Suprapubic skin (tissue), 4 donors: ENCODE measurements at regions not wholly inside any gene's neighbourhood (a gene's known extent, or its start where the extent isn't known, plus 50 kb on each side); places are given as distances from the start of the nearest gene placed in this dataset.

ENCODE experiments used
- EP300 ChIP-seq: sonication (generic); formaldehyde crosslinking; IDR thresholded peaks from one replicate; pipeline ENCODE4 v1.6.1; 2017; ENCODE audit warnings: antibody characterized with exemption
- POLR2A ChIP-seq, 2 donors: fragments of 450-650 bp; IDR thresholded peaks; one replicate each; pipeline ENCODE4 v1.6.1; 2017; ENCODE audit warnings: antibody characterized with exemption in 2 of 2, mild to moderate bottlenecking in 2 of 2, moderate library complexity in 2 of 2
- POLR2AphosphoS5 ChIP-seq, 3 donors: sonication (generic); formaldehyde crosslinking; IDR thresholded peaks; one replicate each; pipeline ENCODE4 v1.6.1; 2017; ENCODE audit warnings: antibody characterized with exemption in 3 of 3
- TF ChIP-seq, protein P1 (sequence below), 2 donors: fragments of 200-600 bp in 1 of 2; fragments of 450-650 bp in 1 of 2; sonication (generic) in 1 of 2; IDR thresholded peaks; one replicate each; pipeline ENCODE4 v1.5.1; 2016 to 2019; ENCODE audit warnings: antibody characterized with exemption in 2 of 2, mild to moderate bottlenecking in 1 of 2, moderate library complexity in 1 of 2

DNA sequence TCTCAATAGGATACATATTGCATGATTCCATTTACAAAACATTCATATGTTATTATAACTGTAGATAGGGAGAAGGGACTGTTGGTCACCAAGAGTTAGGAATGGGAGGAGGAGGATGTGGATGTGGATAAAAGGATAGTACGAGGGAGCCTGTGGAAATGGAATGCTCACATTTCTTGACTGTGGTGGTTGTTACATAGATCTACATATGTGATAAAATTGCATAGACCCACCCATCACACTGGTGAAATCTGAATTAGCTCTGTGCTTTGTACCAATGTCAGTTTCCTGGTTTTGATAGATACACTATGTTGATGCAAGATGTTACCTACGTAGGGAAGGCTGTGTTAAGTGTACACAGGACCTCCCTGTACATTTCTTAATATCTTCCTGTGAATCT lies 233.5 kb upstream of the MTPN start:
- TF ChIP-seq POLR2A (IDR thresholded peaks at IDR 0.05) (no peak), POLR2AphosphoS5 (IDR thresholded peaks at IDR 0.05) (no peak), EP300 (no peak)
- TF ChIP-seq, protein P1, sequence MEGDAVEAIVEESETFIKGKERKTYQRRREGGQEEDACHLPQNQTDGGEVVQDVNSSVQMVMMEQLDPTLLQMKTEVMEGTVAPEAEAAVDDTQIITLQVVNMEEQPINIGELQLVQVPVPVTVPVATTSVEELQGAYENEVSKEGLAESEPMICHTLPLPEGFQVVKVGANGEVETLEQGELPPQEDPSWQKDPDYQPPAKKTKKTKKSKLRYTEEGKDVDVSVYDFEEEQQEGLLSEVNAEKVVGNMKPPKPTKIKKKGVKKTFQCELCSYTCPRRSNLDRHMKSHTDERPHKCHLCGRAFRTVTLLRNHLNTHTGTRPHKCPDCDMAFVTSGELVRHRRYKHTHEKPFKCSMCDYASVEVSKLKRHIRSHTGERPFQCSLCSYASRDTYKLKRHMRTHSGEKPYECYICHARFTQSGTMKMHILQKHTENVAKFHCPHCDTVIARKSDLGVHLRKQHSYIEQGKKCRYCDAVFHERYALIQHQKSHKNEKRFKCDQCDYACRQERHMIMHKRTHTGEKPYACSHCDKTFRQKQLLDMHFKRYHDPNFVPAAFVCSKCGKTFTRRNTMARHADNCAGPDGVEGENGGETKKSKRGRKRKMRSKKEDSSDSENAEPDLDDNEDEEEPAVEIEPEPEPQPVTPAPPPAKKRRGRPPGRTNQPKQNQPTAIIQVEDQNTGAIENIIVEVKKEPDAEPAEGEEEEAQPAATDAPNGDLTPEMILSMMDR (IDR thresholded peaks at IDR 0.05), result no peak
